NCI-H82 treated with DMSO at 0.1 percent for 48 hours (cell line): ENCODE measurements at regions not wholly inside any gene's neighbourhood (a gene's known extent, or its start where the extent isn't known, plus 50 kb on each side); places are given as distances from the start of the nearest gene placed in this dataset.
"Not testable (repeated sequence)": the region's sequence is repeated elsewhere in the genome, so short reads cannot be mapped to it uniquely, and the experiment has no call there.

Source experiments
- DNase-seq: peaks from one replicate; lab custom pipeline; 2025; ENCODE audit not compliant: unreplicated experiment; lab: John Stamatoyannopoulos, UW

- no peak for DNase-seq
Observed at GRCh38 chr10:9230625-9231024, 1176.1 kb downstream of the GATA3 start.

DNA sequence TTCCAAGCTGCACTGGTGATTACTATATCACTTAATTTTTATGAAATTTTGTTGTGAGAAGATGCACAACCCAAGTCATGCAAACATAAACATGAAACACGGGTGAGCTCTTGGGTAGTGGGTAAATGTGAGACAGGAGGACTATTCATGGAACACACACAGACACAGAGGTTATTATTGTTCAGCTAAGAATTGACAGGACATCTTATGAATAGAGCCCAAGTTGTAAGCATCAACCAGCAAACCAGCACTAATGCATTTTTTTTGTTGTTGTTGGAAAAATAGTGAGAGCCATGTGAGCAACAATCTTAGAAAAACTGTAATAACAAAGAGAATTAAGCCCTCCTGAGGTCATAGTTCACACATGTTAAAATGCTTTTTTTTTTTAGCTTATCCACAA lies 1179.7 kb downstream of the GATA3 start:
- DNase-seq = no peak

DNA sequence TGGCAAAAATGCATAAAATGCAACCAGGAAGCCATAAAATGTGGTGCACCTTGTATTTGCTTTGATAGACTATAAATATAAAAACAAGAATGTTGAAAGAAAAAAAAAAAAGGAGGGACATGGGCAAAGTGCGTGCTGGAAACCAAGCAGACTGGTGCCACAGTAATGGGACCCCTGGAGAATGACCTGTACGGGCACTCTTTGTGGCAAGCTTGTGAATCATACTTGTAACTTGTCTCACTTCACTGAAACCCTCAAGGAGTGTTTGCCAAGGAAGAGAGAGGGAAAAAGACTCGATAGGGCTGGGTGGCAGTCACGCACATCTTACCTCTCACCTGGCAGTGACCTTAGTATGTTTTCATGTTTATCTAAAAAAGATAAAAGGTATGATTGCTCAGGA lies 1183.6 kb downstream of the GATA3 start:
- DNase-seq = no peak

DNA sequence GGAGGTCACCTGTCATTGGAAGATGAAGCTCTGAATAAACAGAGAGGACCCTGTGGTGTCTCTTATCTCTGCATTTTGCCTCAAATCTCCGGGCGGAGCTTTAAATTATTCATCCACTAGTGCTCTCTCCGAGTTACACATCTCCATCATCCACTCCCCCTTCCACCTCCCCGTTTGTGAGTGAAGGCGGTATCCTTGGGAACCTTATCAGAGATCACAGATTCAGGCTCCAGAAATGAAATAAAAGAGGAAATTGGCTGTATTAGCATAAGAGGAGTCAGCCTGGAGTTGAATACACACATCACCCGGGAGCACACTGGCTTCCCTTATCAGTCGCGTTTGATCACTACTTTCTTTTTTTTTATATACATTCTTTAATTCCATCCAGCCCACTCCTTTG lies 1184.8 kb downstream of the GATA3 start:
- DNase-seq = no peak

- DNase-seq = no peak
Observed at GRCh38 chr10:9243941-9244411, 1189.5 kb downstream of the GATA3 start.

DNA sequence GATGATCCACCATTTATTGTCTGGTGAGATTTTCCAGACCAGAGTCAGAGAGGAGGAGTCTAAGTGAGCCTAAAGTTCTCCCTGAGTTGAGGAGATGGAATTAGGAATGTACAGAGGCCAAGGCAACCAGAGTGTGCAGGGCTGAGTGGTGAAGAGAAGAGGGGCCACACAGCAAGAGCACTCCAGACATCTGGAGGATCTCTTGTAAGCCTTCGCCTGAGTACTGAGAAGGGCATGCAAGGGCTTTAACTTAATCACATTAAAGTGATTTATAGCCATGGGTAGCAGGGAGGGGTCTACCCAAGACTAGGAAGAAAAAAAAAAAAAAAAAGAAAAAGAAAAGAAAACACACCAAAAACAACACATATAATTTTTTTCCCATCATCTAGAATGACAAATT lies 1190.4 kb downstream of the GATA3 start:
- DNase-seq = peak; percentile 95

GRCh38 chr10:9253121-9253520 lies 1198.6 kb downstream of the GATA3 start:
- no peak for DNase-seq

DNA sequence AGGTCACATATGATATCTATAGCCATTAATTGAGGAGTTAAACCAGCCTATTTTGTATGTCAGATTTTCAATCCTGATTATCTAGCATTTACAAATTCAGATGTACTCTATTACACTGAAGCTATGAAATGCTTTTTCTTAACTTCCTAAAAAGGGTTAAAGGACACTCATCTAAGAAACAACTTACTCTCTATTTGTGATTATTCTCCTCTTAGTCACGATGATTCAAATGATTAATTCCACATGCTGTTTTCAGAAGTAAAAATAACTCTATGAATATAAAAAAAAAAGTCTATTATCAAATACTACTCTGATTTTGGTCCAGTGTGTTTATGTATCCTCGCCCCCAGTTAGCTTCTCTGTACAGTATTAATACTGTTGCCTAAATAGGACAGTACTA lies 1199.9 kb downstream of the GATA3 start:
- DNase-seq = no peak

DNA sequence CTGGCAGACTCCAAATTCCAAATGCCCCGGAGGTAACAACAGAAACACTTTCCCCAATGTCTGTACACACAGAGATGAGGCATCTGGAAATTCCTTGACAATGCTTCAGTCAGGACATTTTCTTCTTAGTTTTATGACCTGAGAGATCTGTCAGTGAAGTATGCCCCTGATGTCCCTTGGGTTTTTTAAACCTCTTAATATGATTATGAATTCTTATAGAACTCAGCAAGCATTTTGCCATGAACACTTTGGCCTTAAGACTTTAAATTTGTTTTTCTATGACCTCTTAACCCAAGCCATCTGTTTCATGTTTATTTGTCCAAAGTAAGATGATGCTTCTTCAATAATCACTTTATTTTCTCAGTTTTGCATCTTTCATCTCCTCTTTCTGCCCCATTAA lies 1206.2 kb downstream of the GATA3 start:
- peak; percentile 38 for DNase-seq

- no peak for DNase-seq
Observed at GRCh38 chr10:9262770-9263169, 1208.3 kb downstream of the GATA3 start.

- no peak for DNase-seq
Observed at GRCh38 chr10:9268176-9268575, 1213.7 kb downstream of the GATA3 start.

DNA sequence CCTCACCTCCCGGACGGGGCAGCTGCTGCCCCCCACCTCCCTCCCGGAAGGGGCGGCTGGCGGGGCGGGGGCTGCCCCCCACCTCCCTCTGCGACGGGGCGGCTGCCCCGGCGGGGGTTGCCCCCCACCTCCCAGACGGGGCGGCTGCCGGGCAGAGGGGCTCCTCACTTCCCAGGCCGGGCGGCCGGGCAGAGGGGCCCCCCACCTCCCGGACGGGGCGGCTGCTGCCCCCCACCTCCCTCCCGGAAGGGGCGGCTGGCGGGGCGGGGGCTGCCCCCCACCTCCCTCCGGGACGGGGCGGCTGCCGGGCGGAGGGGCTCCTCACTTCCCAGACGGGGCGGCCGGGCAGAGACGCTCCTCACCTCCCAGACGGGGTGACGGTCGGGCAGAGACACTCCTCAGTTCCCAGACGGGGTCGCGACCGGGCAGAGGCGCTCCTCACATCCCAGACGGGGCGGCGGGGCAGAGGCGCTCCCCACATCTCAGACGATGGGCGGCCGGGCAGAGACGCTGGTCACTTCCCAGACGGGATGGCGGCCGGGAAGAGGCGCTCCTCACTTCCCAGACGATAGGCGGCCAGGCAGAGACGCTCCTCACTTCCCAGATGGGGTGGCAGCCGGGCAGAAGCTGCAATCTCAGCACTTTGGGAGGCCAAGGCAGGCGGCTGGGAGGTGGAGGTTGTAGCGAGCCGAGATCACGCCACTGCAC lies 1218.8 kb downstream of the GATA3 start:
- not testable (repeated sequence) for DNase-seq

DNA sequence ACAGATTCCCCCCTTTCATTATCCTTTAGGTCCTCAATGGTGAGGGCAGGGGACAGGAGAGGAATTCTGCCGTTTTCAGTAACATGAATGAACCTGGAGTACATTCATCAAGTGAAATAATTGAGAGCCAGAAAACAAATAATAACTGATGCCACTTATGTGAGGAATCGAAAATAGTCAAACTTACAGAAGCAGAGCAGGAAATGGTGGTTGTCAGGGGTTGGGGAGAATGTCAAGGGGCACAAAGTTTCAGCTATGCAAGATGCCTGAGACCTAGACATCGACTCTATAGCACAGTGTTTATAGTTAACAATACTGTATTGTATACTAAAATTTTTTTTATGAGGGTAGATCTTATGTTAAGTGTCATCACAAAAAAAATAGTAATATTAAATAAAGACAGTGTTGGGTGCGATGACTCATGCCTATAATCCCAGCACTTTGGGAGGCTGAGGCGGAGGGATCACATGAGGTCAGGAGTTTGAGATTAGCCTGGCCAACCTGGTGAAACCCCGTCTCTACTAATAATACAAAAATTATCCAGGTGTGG lies 1219.8 kb downstream of the GATA3 start:
- no peak for DNase-seq

DNA sequence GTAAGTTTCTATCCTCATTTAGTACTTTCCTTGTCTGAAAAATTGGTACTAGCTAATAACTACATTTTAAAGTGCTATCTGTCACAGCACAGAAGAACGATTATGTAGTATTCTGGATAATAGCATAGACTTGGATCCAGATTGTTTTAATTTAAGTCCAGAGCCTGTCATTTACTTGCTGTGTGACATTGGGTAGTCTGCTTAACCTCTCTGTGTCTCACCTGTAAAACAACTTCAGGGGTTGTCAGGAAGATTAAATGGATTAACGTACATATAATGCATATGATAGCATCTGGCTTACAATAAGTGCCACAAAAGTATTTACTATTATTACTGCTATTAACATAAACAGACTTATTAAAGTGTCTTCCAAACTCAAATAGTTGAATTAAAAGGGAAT lies 1221.4 kb downstream of the GATA3 start:
- no peak for DNase-seq

GRCh38 chr10:9285690-9286089 lies 1231.2 kb downstream of the GATA3 start:
- peak; percentile 49 for DNase-seq

GRCh38 chr10:9289811-9290210 lies 1235.3 kb downstream of the GATA3 start:
- no peak for DNase-seq

- DNase-seq = no peak
Observed at GRCh38 chr10:9291081-9291480, 1236.6 kb downstream of the GATA3 start.

DNA sequence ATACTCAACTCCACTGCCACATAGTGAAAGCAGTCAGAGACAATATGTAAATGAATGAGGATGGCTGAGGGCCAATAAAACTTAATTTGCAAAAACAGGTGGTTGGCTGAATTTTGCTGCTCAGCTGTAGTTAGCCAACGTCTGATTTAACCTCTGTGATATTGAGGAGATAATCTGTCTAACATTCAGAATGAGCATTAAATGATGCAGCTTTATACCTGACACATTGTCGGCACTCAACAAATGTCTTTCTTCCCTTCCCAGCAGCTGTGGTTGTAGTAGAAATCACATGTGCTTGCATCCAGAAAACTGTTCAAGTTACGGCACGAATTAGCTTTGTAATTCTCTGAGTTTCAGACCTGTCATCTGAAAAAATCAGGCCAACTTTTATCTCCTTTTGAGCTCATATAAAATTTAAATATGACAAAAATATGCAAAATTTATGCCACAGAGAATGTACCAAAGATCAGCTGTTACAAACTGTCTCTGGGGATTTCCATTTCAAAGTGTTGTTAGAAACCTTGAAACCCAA lies 1239.7 kb downstream of the GATA3 start:
- no peak for DNase-seq

GRCh38 chr10:9294865-9295264 lies 1240.4 kb downstream of the GATA3 start:
- peak; percentile 57 for DNase-seq

- DNase-seq = no peak
Observed at GRCh38 chr10:9296190-9296589, 1241.7 kb downstream of the GATA3 start.

DNA sequence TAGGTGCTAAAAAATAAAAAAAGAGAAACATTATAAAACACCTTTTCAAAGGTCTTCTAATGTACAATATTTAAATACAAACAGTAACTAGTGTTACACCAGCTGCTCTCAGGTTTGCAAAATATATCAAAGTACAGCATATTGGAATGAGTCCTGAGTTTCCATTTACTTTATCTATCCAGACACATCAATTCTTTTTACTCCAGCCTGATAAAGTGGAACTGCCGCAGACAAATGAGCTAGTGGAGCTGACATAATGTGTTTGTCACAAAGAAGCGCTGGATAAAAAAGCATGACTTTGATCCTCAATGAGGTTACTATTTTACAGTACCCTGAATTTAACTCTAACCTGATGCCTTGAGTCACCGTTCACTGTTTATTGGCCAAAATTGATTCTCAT lies 1243.1 kb downstream of the GATA3 start:
- no peak for DNase-seq

DNA sequence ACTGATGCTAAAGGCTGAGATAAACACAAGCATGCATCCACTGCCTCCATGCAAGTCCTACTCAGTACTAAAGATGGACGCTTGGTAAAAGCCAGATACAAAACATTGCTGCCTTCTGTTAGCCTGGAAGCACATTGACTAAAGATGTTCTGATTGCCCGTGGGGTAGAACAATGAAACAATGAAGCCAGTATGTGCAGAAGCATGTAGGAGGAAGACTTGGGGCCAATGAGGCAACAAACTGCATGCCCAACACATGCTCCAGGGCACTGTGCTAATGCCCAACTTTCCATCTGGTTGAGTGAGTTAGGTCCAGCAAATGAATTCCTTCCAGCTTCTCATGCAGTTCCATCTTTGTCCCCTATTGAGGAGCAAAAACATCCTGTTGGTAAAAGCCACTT lies 1245.5 kb downstream of the GATA3 start:
- no peak for DNase-seq

GRCh38 chr10:9301148-9301547 lies 1246.7 kb downstream of the GATA3 start:
- peak; percentile 10 for DNase-seq
